B cell (primary cell): ENCODE measurements at regions not wholly inside any gene's neighbourhood (a gene's known extent, or its start where the extent isn't known, plus 50 kb on each side); places are given as distances from the start of the nearest gene placed in this dataset.

Source experiments
- ATAC-seq: fragments of 200-7000 bp; cut with Tn5 transposase; one replicate; pipeline ENCODE4 v1.10.0; 2021; ENCODE audit warnings: low read depth, mild to moderate bottlenecking, moderate number of reproducible peaks, moderate library complexity
- CTCF ChIA-PET: fragments of 350-600 bp; sonication (Branson Sonifier 250); formaldehyde crosslinking; loops from one replicate; lab custom pipeline; 2021; ENCODE audit warnings: antibody characterized with exemption, inconsistent platforms; lab: Charles Lee
- POLR2A ChIA-PET: fragments of 350-600 bp; sonication (Branson Sonifier 250); formaldehyde crosslinking; loops from one replicate; lab custom pipeline; 2021; ENCODE audit warnings: antibody characterized with exemption; lab: Charles Lee
- DNase-seq: peaks from one replicate; pipeline ENCODE4 v3.0.0; 2013
- H2AFZ ChIP-seq: 2 replicates; pipeline ENCODE4 v1.6.1; 2012; ENCODE audit warnings: mild to moderate bottlenecking, low read depth, low read length; ENCODE audit not compliant: insufficient read depth, poor library complexity, severe bottlenecking
- H3K27ac ChIP-seq, 2 donors: 1 replicate in 1 of 2; 2 replicates in 1 of 2; pipeline ENCODE4 v1.5.1; 2012 to 2013; ENCODE audit warnings: low read length in 2 of 2, mild to moderate bottlenecking in 2 of 2, moderate library complexity in 1 of 2
- H3K27me3 ChIP-seq, 4 experiments: fragments of 200-600 bp in 1 of 4; sonication (generic) in 1 of 4; replicated peaks in 1 of 4; 1 replicate in 2 of 4; 2 replicates in 2 of 4; pipeline versions ENCODE4 v1.6.1 to v1.7.0; 2013 to 2016; ENCODE audit warnings: low read length in 3 of 4, mild to moderate bottlenecking in 2 of 4, mixed read lengths in 1 of 4, moderate library complexity in 1 of 4; ENCODE audit not compliant: insufficient read depth in 4 of 4, control insufficient read depth in 3 of 4; ENCODE audit errors: control extremely low read depth in 1 of 4
- H3K36me3 ChIP-seq, 2 experiments: replicated peaks in 1 of 2; 1 replicate in 1 of 2; 2 replicates in 1 of 2; pipeline versions ENCODE4 v1.6.1 to v1.7.1; 2013; ENCODE audit warnings: low read length in 1 of 2; ENCODE audit not compliant: insufficient read depth in 2 of 2, control insufficient read depth in 1 of 2; ENCODE audit errors: control extremely low read depth in 1 of 2, extremely low read depth in 1 of 2
- H3K4me1 ChIP-seq, 2 donors: fragments of 200-600 bp in 1 of 2; sonication (generic) in 1 of 2; 1 replicate in 1 of 2; 2 replicates in 1 of 2; pipeline versions ENCODE4 v1.5.1 to v1.6.1; 2013 to 2017; ENCODE audit warnings: low read length in 2 of 2; ENCODE audit not compliant: control insufficient read depth in 2 of 2, insufficient read depth in 2 of 2
- H3K4me2 ChIP-seq: replicated peaks from 2 replicates; pipeline ENCODE3; 2012; ENCODE audit warnings: mild to moderate bottlenecking, low read depth, low read length; ENCODE audit not compliant: poor library complexity, severe bottlenecking
- H3K4me3 ChIP-seq, 5 experiments: fragments of 200-600 bp in 1 of 5; sonication (generic) in 1 of 5; 1 replicate in 3 of 5; 2 replicates in 2 of 5; pipeline versions ENCODE4 v1.5.1 to v1.7.0; 2011 to 2016; ENCODE audit warnings: low read length in 4 of 5, mild to moderate bottlenecking in 4 of 5, low read depth in 2 of 5, control low read depth in 1 of 5, moderate library complexity in 1 of 5; ENCODE audit not compliant: insufficient read depth in 1 of 5; ENCODE audit errors: control extremely low read depth in 1 of 5, extremely low read depth in 1 of 5
- H3K79me2 ChIP-seq: fragments of 200-600 bp; sonication (generic); one replicate; pipeline ENCODE4 v1.6.0; 2016; ENCODE audit warnings: low read length; ENCODE audit not compliant: control insufficient read depth, insufficient read depth
- H3K9ac ChIP-seq: fragments of 200-600 bp; sonication (generic); 2 replicates; pipeline ENCODE4 v1.6.1; 2017; ENCODE audit warnings: mild to moderate bottlenecking, low read length, moderate library complexity
- H3K9me3 ChIP-seq, 3 donors: one replicate each; pipeline versions ENCODE4 v1.6.1 to v1.7.1; 2013; ENCODE audit warnings: low read length in 2 of 3; ENCODE audit not compliant: control insufficient read depth in 2 of 3, insufficient read depth in 1 of 3; ENCODE audit errors: control extremely low read depth in 1 of 3
- H4K20me1 ChIP-seq: 2 replicates; pipeline ENCODE4 v1.6.0; 2012; ENCODE audit warnings: mild to moderate bottlenecking, low read length; ENCODE audit not compliant: insufficient read depth, control insufficient read depth, poor library complexity, severe bottlenecking
- H3K27ac Mint-ChIP-seq: one replicate; pipeline ENCODE4 v1.8.0; 2021; ENCODE audit warnings: mixed read lengths
- H3K27me3 Mint-ChIP-seq: one replicate; pipeline ENCODE4 v1.8.0; 2021; ENCODE audit warnings: mixed read lengths
- H3K4me1 Mint-ChIP-seq: one replicate; pipeline ENCODE4 v1.8.0; 2021; ENCODE audit warnings: mixed read lengths
- H3K4me3 Mint-ChIP-seq: one replicate; pipeline ENCODE4 v1.8.0; 2021; ENCODE audit warnings: mixed read lengths
- H3K9me3 Mint-ChIP-seq: one replicate; pipeline ENCODE4 v1.8.0; 2022; ENCODE audit warnings: mixed read lengths; ENCODE audit not compliant: insufficient read depth
- EZH2 ChIP-seq: IDR thresholded peaks from 2 replicates; pipeline ENCODE4 v1.6.1; 2012; ENCODE audit warnings: borderline replicate concordance, low read depth, mild to moderate bottlenecking, moderate library complexity, low read length; ENCODE audit not compliant: insufficient read depth, poor library complexity, severe bottlenecking
- WGBS: methylation state at CpG from one replicate; pipeline ENCODE4 v1.1.5; 2013; ENCODE audit warnings: missing lambda C conversion rate; ENCODE audit not compliant: insufficient coverage; 5-methylcytosine and 5-hydroxymethylcytosine counted together
- intact Hi-C: fragments of 100-400 bp; cut with micrococcal nuclease; formaldehyde crosslinking; loops from one replicate; pipeline ENCODE4 v1.10.0; 2022
- TF ChIP-seq, protein P1 (sequence below): fragments of 200-600 bp; IDR thresholded peaks from one replicate; pipeline ENCODE4 v1.8.0; 2022; ENCODE audit warnings: antibody characterized with exemption, mild to moderate bottlenecking

DNA sequence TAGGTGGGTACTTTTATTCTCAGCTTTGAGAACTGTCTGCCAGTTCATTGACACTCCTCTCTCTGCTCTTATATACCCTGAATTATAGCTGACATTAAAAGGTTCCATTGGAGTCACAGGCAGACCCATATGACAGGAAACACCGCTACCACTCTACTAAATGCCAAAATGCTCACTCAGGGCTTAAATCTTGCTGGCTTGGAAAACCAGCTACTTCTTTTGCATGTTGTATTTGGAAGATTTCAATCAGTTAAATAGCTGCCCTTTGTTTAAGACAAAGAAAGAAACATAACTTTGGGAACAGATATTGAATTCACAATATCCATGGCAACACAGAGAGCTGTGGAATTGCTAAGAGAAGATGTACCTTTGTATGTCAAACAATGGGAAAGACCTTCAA lies 876.5 kb downstream of the USP25 start:
- H3K27me3 ChIP-seq = no peaks in the 10 kb centered on the region
- ATAC-seq = no peak
- Mint-ChIP-seq H3K4me3 (no peak overlapping the region), H3K27ac (no peak overlapping the region), H3K9me3 (peaks cover 3% of the 10 kb centered on the region), H3K27me3 (no peaks in the 10 kb centered on the region), H3K4me1 (no peaks in the 10 kb centered on the region)
- no peaks in the 10 kb centered on the region for H3K4me1 ChIP-seq
- no peak overlapping the region for H3K4me3 ChIP-seq
- no peak overlapping the region for H3K27ac ChIP-seq
- H3K79me2 ChIP-seq = no peaks in the 10 kb centered on the region
- H2AFZ ChIP-seq = no peak overlapping the region
- no CpG with 5 or more reads among the region's 1 CpG for WGBS
- no peak overlapping the region for H3K9ac ChIP-seq
- H3K9me3 ChIP-seq = no peaks in the 10 kb centered on the region
- no peaks in the 10 kb centered on the region for H4K20me1 ChIP-seq
- DNase-seq = no peak
- H3K36me3 ChIP-seq = no peaks in the 10 kb centered on the region
- TF ChIP-seq, protein P1, sequence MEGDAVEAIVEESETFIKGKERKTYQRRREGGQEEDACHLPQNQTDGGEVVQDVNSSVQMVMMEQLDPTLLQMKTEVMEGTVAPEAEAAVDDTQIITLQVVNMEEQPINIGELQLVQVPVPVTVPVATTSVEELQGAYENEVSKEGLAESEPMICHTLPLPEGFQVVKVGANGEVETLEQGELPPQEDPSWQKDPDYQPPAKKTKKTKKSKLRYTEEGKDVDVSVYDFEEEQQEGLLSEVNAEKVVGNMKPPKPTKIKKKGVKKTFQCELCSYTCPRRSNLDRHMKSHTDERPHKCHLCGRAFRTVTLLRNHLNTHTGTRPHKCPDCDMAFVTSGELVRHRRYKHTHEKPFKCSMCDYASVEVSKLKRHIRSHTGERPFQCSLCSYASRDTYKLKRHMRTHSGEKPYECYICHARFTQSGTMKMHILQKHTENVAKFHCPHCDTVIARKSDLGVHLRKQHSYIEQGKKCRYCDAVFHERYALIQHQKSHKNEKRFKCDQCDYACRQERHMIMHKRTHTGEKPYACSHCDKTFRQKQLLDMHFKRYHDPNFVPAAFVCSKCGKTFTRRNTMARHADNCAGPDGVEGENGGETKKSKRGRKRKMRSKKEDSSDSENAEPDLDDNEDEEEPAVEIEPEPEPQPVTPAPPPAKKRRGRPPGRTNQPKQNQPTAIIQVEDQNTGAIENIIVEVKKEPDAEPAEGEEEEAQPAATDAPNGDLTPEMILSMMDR = no peak
- no peak for TF ChIP-seq EZH2
- ChIA-PET POLR2A (no interaction called here), CTCF (no interaction called here)
- intact Hi-C loops = no loop called here
- H3K4me2 ChIP-seq = no peak overlapping the region

DNA sequence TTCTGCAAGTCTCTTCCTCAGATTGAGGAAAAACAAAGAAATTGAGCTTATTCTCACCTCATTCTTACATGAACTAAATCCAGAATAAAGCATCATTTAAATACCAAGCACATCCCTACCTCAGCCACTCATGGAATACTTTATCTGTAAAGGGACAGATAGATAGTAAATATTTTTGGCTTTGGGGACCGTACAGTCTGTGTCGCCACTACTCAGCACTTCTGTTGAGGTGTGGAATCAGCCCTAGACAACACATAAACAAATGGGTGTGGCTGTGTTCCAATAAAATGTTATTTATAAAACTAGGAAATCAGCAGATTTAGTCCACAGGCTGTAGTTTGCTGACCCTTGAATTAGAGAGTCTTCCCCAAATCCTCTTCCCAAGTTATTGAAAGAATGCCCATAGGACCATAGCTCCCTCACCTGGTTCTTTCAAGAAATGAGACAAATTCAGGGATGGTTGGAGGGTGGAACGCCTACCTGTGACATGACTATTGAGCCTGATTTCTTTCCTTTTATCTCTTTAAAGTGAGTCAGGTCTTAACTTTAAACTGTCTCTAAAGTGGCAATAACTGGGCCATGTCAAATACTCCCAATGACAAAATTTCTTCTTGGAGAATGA lies 878.5 kb downstream of the USP25 start:
- Histone ChIP-seq H3K9me3 (no peaks in the 10 kb centered on the region), H3K4me1 (no peaks in the 10 kb centered on the region), H3K27ac (no peak overlapping the region), H2AFZ (no peak overlapping the region), H3K9ac (no peak overlapping the region), H3K27me3 (no peaks in the 10 kb centered on the region), H3K36me3 (no peaks in the 10 kb centered on the region), H3K79me2 (no peaks in the 10 kb centered on the region), H4K20me1 (no peaks in the 10 kb centered on the region), H3K4me3 (no peak overlapping the region), H3K4me2 (no peak overlapping the region)
- Mint-ChIP-seq H3K4me1 (no peaks in the 10 kb centered on the region), H3K9me3 (peaks cover 5% of the 10 kb centered on the region), H3K27ac (no peak overlapping the region), H3K27me3 (no peaks in the 10 kb centered on the region), H3K4me3 (no peak overlapping the region)
- no peak for ATAC-seq
- DNase-seq = no peak
- POLR2A ChIA-PET = no interaction called here
- CTCF ChIA-PET = no interaction called here
- TF ChIP-seq, protein P1 = no peak
- TF ChIP-seq EZH2 = no peak
- intact Hi-C loops = no loop called here
- no CpG with 5 or more reads among the region's 3 CpGs for WGBS
